SH-SY5Y (cell line): ENCODE measurements at regions not wholly inside any gene's neighbourhood (a gene's known extent, or its start where the extent isn't known, plus 50 kb on each side); places are given as distances from the start of the nearest gene placed in this dataset.

Experiments used
- GATA2 ChIP-seq: IDR thresholded peaks from 2 replicates; pipeline ENCODE4 v1.6.1; 2011; ENCODE audit warnings: mild to moderate bottlenecking, low read depth, low read length
- GATA3 ChIP-seq: IDR thresholded peaks from 2 replicates; pipeline ENCODE4 v1.6.1; 2011; ENCODE audit warnings: low read depth, mild to moderate bottlenecking, low read length, moderate library complexity

GRCh38 chr2:489838-490237, 187.4 kb downstream of the TMEM18 start:
- no peak for TF ChIP-seq GATA2
- TF ChIP-seq GATA3, result no peak

DNA sequence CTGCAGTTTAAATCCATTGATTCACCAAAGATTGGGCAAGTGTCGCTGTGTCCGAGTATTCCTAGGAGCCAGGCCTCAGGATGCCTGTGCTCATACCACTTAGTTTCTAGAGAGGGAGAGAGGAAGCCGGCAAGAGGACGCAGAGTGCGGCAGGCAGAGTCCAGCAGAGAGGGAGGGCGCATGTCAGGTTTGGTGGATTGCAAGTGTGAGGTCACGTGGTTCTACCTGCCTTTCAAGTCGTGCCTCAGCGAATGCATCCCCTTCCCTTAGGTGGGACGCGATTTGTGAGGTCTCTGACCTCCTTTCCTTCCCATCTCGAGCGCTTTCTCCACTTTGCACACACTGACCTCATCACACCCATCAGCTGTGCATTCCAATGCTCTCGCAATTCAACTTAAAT, 188.1 kb downstream of the TMEM18 start:
- TF ChIP-seq GATA3, result no peak
- no peak for TF ChIP-seq GATA2

- no peak for TF ChIP-seq GATA2
- no peak for TF ChIP-seq GATA3
Observed at GRCh38 chr2:487186-488079, 189.8 kb downstream of the TMEM18 start.

- TF ChIP-seq GATA2, result no peak
- TF ChIP-seq GATA3, result no peak
Observed at GRCh38 chr2:486371-486770, 190.8 kb downstream of the TMEM18 start.

DNA sequence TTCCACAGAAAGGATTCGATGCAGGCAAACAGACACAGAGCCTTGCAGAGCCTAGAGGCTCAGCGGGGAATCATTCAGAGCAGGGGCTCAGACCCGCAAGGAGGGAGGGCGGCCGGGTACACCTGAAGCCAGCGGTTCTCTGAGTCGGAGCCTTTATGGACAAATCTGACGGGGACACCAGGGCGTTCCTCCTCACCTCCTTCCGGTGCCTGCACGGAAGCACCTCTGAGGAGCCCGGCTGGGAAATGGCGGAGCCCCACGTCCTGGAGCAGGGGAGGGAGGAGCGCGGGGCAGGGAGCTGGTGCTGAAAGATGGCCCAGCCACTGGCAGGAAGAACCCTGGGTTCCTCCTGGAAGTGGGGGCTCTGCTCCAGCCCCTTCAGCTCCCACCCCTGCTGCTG, 193.5 kb upstream of the ALKAL2 start:
- TF ChIP-seq GATA3, result no peak
- TF ChIP-seq GATA2, result no peak

DNA sequence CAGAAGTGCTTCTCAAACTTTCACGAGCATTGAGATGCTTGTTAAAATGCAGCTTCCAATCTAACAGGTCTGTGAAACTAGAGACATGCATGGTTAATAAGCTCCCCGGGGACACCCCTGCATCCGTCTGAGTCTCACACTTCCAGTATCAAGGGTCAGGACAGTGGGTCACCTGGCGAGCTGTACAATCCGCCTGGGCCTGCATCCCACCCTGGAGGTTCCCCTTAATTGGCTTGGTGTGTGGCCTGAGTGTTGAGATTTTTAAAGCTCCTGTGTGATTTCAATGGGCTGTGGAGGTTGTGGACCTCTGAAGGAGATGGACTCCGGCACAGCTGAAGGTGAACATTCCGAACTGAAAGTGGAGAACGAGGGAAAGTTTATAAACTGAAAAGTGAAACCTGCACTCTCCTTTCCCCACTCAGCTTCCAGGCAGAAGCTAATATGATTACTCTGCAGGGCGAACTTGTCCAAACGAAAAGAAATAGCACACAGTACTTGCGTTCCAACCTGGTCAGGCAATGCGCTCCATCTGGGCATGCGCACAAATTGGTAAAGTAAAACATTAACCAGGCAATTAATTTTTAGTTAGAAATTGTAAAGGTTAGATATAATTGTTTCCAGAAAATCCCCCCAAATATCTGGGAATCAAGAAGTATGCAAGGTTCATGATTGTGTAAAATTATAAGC, 191.7 kb upstream of the ALKAL2 start:
- no peak for TF ChIP-seq GATA2
- no peak for TF ChIP-seq GATA3

GRCh38 chr2:479031-479430, 191.1 kb upstream of the ALKAL2 start:
- TF ChIP-seq GATA3, result no peak

DNA sequence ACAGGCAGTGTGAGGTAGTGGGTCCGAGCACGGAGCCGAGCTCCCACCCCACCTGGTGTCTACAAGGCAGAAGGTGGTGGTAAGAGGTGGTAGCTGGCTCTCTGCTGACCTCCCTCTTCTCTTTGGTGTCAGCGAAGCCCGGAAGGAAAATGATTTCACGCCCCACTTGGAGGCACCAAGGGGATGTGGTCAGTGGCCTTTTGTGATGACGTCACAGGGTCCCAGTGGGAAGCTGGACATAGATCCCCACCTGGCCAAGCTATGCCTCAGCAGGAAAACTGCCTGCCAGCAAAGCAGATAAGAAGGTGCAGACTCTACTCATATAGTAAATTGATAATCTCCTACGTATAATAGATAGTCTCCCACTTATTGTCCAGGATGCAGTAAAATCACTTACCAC, 183.7 kb upstream of the ALKAL2 start:
- TF ChIP-seq GATA2 (no peak), GATA3 (no peak)

- TF ChIP-seq GATA2, result no peak
- TF ChIP-seq GATA3, result no peak
Observed at GRCh38 chr2:469514-469913, 181.6 kb upstream of the ALKAL2 start.

GRCh38 chr2:468648-469336, 180.9 kb upstream of the ALKAL2 start:
- TF ChIP-seq GATA2 (no peak), GATA3 (no peak)

- TF ChIP-seq GATA2, result no peak
- TF ChIP-seq GATA3, result no peak
Observed at GRCh38 chr2:467892-468647, 180.2 kb upstream of the ALKAL2 start.

DNA sequence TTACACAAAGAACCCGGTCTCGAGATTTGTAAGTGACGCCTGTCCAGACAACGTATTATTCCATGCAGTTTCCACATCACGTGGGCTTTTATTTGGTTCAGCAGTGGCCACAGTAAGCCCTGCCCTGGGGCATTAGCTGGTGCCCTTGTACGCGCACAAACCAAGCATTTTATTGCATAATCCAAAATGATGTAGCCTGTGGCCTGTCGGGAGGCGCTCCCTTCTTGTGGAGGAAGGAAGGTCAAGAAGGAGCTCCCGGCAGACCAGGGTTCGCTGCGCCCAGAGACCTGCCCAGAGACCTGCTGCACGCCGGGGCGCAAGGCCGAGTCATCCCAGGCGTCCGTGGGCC, 179.6 kb upstream of the ALKAL2 start:
- TF ChIP-seq GATA3 (no peak), GATA2 (no peak)

DNA sequence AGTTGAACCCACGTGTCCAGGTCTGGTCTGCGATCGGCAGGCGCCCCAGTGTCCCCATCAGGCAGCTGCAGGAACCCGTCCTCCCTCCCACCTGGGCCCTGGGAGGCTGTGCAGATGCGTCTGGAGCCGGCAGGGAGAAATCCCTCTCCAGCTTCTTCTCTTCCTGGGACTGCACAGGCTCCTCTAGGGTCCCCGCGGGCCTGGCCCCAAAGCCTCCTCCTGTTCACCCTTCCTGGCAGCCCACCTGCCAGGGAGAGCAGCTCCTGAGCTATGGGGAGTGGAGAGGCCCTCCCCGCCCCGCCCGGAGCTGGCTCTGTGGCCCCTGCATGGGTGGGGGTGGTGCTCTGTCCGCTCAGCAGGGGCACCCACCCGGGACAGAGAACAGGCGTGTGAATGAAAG, 179.2 kb upstream of the ALKAL2 start:
- TF ChIP-seq GATA3 (no peak), GATA2 (no peak)

GRCh38 chr2:464562-465309, 176.8 kb upstream of the ALKAL2 start:
- TF ChIP-seq GATA3 (no peak), GATA2 (no peak)
